ENCODE measurements at regions not wholly inside any gene's neighbourhood (a gene's known extent, or its start where the extent isn't known, plus 50 kb on each side); places are given as distances from the start of the nearest gene placed in this dataset.
"Not testable (repeated sequence)": the region's sequence is repeated elsewhere in the genome, so short reads cannot be mapped to it uniquely, and the experiment has no call there.

DNA sequence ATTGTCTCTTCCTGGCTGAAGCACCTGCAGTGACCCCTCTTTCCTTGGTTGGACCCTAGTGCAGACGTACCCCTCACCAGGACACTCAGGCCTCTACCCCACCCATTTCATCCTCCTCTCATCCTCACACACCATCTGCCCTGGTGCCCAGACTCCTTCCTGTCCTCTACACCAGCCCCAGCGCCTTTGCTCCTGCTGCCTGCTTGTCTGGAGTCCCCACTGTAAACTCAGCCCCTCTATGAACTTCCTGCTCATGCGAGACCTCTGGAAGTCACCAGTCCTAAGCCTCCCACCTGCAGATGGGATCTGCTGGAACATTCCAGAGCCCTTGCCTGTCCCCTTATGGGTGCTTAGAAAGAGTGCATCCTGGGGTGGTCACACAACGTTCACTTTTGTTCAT, 242.5 kb downstream of the ADGRD1 start:
- ChIA-PET POLR2A (ENCODE audit: low non-redundant PET) (no interaction called here), CTCF (no interaction called here)
- H3K4me3 ChIP-seq (ENCODE audit: low read depth, low read length, poor library complexity, severe bottlenecking), result no peak overlapping the region
- H3K4me1 ChIP-seq (ENCODE audit: insufficient read depth, low read length, poor library complexity, severe bottlenecking), result no peaks in the 10 kb centered on the region
- H3K27me3 ChIP-seq (replicated peaks; ENCODE audit: insufficient read depth, low read depth, low read length, poor library complexity), result peaks cover 12% of the 10 kb centered on the region
- intact Hi-C loops (cut with micrococcal nuclease; ENCODE audit: unreplicated experiment), result no loop called here
- no peak for TF ChIP-seq CTCF (conservative IDR thresholded peaks at IDR 0.05; ENCODE audit: low read depth, low read length)
- no peak for TF ChIP-seq EZH2 (IDR thresholded peaks at IDR 0.05; ENCODE audit: borderline replicate concordance, low read depth, low read length, poor library complexity, severe bottlenecking)
- no peak overlapping the region for H3K27ac ChIP-seq (ENCODE audit: low read depth, low read length, poor library complexity, severe bottlenecking)
- no peaks in the 10 kb centered on the region for H3K9me3 ChIP-seq (ENCODE audit: low read depth, low read length, poor library complexity, severe bottlenecking)
- no TSS peak for BruUV-seq (replicated peaks)
- DNase-seq (ENCODE audit: low spot score), result no peak
- H3K36me3 ChIP-seq (ENCODE audit: insufficient read depth, low read length, poor library complexity, severe bottlenecking), result no peaks in the 10 kb centered on the region

DNA sequence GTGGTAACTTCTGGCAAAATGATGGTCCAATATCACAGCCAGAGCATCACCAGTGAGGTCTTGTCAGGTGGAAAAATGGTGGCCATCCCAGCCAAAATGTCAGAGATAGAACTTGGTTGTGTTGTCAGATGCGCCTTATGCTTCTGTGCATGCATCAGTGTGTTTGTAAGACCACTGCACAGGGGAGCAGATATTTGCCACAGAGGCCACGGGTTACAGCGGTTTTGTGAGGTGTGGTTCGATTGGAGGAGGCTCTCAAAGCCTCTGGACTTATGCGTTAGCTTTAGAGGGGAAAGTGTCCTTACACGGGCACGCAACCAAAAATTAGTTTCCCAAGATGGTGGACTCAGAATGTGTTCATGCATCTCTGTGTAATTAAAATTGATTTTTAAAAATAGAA, 243.8 kb downstream of the ADGRD1 start:
- CTCF ChIA-PET, result no interaction called here
- Histone ChIP-seq H3K4me1 (ENCODE audit: insufficient read depth, low read length, poor library complexity, severe bottlenecking) (no peaks in the 10 kb centered on the region), H3K36me3 (ENCODE audit: insufficient read depth, low read length, poor library complexity, severe bottlenecking) (no peaks in the 10 kb centered on the region), H3K4me3 (ENCODE audit: low read depth, low read length, poor library complexity, severe bottlenecking) (no peak overlapping the region), H3K27me3 (replicated peaks; ENCODE audit: insufficient read depth, low read depth, low read length, poor library complexity) (no peaks in the 10 kb centered on the region), H3K9me3 (ENCODE audit: low read depth, low read length, poor library complexity, severe bottlenecking) (no peaks in the 10 kb centered on the region), H3K27ac (ENCODE audit: low read depth, low read length, poor library complexity, severe bottlenecking) (no peak overlapping the region)
- POLR2A ChIA-PET (ENCODE audit: low non-redundant PET), result no interaction called here
- no TSS peak for BruUV-seq (replicated peaks)
- no peak for DNase-seq (ENCODE audit: low spot score)
- intact Hi-C loops (cut with micrococcal nuclease; ENCODE audit: unreplicated experiment), result no loop called here
- TF ChIP-seq CTCF (conservative IDR thresholded peaks at IDR 0.05; ENCODE audit: low read depth, low read length) (no peak), EZH2 (IDR thresholded peaks at IDR 0.05; ENCODE audit: borderline replicate concordance, low read depth, low read length, poor library complexity, severe bottlenecking) (no peak)

DNA sequence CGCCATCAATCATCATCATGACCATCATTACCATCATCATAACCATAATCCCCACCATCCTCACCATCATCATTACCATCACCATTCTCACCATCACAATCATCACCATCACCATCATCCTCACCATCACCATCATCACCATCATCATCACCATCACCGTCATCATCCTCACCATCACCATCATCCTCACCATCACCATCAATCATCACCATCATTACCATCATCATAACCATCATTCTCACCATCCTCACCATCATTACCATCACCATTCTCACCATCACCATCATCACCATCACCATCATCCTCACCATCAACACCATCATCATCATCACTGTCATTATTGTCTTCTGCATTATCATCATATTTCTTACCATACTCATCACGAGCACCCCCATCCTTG, 245.5 kb downstream of the ADGRD1 start:
- Histone ChIP-seq H3K27me3 (replicated peaks; ENCODE audit: insufficient read depth, low read depth, low read length, poor library complexity) (no peaks in the 10 kb centered on the region), H3K4me1 (ENCODE audit: insufficient read depth, low read length, poor library complexity, severe bottlenecking) (no peaks in the 10 kb centered on the region), H3K9me3 (ENCODE audit: low read depth, low read length, poor library complexity, severe bottlenecking) (no peaks in the 10 kb centered on the region), H3K27ac (ENCODE audit: low read depth, low read length, poor library complexity, severe bottlenecking) (no peak overlapping the region), H3K36me3 (ENCODE audit: insufficient read depth, low read length, poor library complexity, severe bottlenecking) (no peaks in the 10 kb centered on the region), H3K4me3 (ENCODE audit: low read depth, low read length, poor library complexity, severe bottlenecking) (no peak overlapping the region)
- intact Hi-C loops (cut with micrococcal nuclease; ENCODE audit: unreplicated experiment), result no loop called here
- CTCF ChIA-PET, result no interaction called here
- POLR2A ChIA-PET (ENCODE audit: low non-redundant PET), result no interaction called here
- DNase-seq (ENCODE audit: low spot score), result no peak
- BruUV-seq (replicated peaks), result no TSS peak
- no peak for TF ChIP-seq EZH2 (IDR thresholded peaks at IDR 0.05; ENCODE audit: borderline replicate concordance, low read depth, low read length, poor library complexity, severe bottlenecking)
- no peak for TF ChIP-seq CTCF (conservative IDR thresholded peaks at IDR 0.05; ENCODE audit: low read depth, low read length)

DNA sequence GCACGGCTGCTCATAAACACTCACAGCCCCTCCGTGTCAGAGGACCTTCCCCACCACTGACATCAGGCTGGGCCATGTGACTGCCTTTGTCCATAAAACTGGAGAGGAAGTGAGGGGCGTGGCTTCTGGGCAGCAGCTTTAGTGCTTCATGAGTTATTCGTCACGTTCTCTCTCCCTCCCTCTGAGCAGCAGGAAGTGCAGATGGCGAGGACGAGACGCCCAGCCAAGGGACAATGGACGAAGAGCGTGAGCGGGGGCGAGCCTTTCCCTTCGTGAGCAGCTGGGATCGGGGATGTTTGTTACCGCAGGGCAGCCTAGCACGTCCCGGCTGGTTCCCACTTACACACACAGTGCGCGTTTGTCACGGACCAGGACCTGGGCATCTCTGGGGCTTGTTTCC, 248.2 kb downstream of the ADGRD1 start:
- H3K4me3 ChIP-seq (ENCODE audit: low read depth, low read length, poor library complexity, severe bottlenecking); BruUV-seq (replicated peaks); CTCF ChIA-PET; H3K27me3 ChIP-seq (replicated peaks; ENCODE audit: insufficient read depth, low read depth, low read length, poor library complexity); H3K4me1 ChIP-seq (ENCODE audit: insufficient read depth, low read length, poor library complexity, severe bottlenecking); H3K9me3 ChIP-seq (ENCODE audit: low read depth, low read length, poor library complexity, severe bottlenecking); H3K27ac ChIP-seq (ENCODE audit: low read depth, low read length, poor library complexity, severe bottlenecking); POLR2A ChIA-PET (ENCODE audit: low non-redundant PET); H3K36me3 ChIP-seq (ENCODE audit: insufficient read depth, low read length, poor library complexity, severe bottlenecking); intact Hi-C loops (cut with micrococcal nuclease; ENCODE audit: unreplicated experiment); DNase-seq (ENCODE audit: low spot score): not testable (repeated sequence)
